Astrocyte of the cerebellum (primary cell): ENCODE measurements at regions not wholly inside any gene's neighbourhood (a gene's known extent, or its start where the extent isn't known, plus 50 kb on each side); places are given as distances from the start of the nearest gene placed in this dataset.

Experiments used
- DNase-seq: peaks from one replicate; pipeline ENCODE4 v3.0.0-alpha.2; 2011; ENCODE audit warnings: low read depth
- H3K4me3 ChIP-seq: 2 replicates; pipeline ENCODE4 v1.5.1; 2011; ENCODE audit warnings: mild to moderate bottlenecking, low read depth, low read length, moderate library complexity
- in situ Hi-C: cut with HindIII; loops from 2 replicates; pipeline ENCODE4 v1.10.0; 2017; ENCODE audit warnings: low sequenced_read_pairs
- TF ChIP-seq, protein P1 (sequence below): IDR thresholded peaks from 2 replicates; pipeline ENCODE4 v1.5.1; 2012; ENCODE audit warnings: low read length, low read depth, moderate library complexity, mild to moderate bottlenecking; ENCODE audit errors: missing control alignments

DNA sequence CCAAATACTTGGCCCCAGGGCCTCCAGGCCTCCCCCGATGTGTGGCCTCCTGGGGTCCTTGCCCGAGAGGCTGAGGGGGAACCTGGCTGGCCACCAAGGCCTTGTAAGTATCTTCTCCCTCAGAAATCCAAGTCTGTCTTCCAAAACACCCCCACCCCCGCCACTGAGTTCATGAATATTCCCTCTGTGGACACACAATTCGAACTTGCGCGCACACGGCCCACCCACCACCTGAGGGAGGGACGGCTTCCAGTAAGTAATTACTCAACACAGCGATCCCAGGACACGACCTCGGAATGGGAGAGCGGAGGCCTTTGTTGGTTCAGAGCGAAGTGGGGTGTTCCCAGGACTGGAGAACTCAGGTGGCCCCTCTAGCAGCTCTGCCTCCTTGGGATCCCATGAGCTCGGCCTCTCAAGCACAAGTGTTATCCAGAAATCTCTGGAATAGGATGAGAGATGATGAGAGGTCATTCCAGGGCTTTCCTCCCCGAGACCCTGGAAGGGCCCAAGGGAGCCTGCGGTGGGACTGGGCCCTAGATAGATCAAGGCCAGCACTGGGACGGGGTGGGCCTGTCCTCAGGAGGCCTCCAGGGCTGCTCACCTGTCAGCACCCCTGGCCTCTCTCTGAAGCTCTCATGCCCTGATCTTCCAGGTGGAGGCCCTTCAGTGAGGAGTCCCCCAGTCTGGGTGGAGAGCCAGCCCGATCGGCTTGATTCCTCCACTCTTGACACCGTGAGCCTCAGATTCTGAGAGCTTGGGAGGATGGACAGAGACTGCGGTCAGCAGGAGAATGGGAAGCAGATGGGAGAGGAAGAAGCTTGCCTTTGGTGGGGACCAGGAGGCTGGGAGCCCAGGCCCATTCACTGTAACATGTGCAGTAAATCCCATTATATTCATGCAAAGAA lies 219.0 kb upstream of the RTL1 start:
- no peak overlapping the region for H3K4me3 ChIP-seq
- TF ChIP-seq, protein P1, sequence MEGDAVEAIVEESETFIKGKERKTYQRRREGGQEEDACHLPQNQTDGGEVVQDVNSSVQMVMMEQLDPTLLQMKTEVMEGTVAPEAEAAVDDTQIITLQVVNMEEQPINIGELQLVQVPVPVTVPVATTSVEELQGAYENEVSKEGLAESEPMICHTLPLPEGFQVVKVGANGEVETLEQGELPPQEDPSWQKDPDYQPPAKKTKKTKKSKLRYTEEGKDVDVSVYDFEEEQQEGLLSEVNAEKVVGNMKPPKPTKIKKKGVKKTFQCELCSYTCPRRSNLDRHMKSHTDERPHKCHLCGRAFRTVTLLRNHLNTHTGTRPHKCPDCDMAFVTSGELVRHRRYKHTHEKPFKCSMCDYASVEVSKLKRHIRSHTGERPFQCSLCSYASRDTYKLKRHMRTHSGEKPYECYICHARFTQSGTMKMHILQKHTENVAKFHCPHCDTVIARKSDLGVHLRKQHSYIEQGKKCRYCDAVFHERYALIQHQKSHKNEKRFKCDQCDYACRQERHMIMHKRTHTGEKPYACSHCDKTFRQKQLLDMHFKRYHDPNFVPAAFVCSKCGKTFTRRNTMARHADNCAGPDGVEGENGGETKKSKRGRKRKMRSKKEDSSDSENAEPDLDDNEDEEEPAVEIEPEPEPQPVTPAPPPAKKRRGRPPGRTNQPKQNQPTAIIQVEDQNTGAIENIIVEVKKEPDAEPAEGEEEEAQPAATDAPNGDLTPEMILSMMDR = no peak
- no peak for DNase-seq
- in situ Hi-C loops = no loop called here

DNA sequence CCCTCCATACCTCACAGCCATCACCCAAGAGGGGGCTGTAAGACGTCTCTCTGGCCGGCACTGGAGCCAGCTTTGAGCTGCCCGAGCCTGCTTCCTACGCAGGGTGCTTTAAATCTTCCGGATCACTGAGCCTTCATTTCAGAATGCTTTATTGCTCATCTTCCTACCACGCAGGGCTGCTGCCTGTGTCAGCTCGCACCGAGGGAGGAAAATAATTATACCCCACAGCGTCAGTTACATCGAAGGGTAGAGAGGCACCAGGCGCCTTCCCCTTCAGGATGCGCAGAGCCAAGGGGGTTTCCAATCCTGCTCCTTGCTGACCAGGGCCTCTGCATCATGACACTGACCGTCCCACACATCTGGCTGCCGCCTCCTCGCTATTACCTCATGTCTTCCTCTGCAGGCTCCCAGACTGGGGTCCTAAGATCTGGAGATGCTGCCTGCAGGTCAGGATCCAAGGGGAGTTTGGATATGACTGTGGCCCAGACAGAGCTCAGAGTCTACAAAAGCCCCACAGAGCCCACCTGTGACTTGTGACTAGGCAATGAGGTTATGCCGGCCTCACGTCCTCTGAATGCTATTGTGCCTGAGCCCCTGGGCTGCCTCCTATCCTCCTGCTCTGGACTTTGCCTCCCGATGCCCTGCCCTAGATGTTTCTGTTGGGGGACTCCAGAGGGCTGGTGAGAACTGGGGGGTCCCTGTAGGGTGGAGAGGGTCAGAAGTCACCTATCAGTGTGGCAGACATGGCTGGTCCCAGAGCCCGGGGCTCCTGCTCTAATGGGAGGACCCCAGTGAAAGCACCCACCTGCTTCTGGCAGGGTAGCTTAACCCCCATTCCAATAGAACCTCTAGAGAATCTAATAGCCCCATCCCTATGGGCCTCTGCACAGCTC lies 220.3 kb upstream of the RTL1 start:
- H3K4me3 ChIP-seq = no peak overlapping the region
- DNase-seq = no peak
- in situ Hi-C loops = no loop called here
- TF ChIP-seq, protein P1 = no peak

DNA sequence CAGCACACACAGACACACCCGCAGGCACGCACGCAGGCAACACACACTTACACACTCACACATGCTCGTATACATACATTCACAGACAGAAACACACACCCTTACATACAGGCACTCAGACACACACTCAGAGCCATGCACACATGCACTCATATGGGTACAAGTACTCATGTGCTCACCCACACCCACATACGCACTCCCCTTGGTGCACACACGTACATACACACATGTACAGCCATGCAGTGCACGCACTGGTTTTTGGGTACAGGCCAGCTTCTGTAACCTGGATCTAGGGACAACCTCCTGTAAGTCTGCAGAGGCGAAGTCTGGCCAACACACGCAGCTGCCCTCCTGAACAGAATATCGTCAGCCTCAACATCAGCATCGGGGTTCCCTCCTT lies 221.3 kb upstream of the RTL1 start:
- no peak for DNase-seq
- in situ Hi-C loops = no loop called here
- TF ChIP-seq, protein P1 = no peak

DNA sequence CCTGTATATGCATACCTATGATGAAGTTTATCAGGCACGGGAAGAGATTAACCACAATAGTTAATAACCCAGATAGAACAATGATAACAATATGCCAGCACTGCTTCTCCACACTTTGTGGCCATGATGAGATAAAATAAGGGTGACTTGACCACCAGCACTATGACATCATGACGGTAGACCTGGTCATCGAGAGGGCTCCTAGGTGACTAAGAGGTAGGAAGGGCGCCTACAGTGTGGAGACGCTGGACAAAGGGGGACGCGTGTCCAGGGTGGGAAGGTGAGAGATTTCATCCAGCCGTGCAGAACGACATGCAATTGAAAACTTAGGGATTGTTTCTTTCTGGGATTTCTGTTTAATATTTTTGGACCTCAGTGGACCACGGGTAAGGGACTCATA lies 221.8 kb upstream of the RTL1 start:
- TF ChIP-seq, protein P1 = no peak

More for the DNA sequence above, 221.3 kb upstream of the RTL1 start:
- no peak overlapping the region for H3K4me3 ChIP-seq

DNA sequence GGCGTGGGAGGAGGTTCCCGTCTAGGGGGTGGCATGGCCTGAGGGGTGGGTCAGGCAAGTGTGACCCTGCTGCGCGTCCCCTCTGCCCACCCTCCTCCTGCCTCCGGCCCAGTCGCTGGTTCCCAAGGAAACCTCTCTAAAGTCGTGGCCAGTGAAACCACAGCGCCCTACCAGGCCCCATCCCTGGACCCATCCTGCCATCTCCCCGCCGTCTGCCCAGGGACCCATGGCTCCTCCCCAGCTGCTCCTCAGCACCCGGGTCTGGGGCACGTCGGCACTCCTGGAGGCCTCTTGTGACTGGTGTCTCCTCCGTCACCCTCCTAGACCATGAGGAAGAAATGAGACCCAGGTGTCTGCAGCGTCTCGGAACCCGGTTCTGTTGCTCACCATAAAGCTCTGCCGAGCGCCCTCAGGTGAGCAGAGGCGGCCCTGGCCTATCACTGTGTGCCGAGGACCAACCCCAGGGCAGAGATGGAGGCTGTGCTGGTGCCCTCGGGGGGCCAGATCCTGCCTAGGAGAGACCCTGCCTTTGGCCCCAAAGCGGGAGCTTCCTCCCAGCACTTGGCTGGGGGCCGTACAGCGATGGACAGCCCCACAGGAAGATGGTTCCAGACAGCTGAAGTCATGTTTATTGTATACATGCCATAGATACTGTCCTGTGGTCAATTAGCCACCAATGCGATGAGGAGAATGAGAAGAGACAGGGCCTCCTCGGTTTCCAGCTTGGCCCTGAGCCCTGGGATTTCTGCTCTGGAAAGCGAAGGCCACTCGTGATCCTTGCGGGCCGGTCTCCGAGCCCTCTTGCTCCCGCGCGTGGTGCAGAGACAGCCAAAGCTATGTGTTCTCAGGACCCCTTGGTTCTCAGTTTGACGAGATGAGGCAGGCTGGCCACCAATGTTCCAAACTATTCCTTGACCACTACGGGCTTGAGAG lies 222.5 kb upstream of the RTL1 start:
- H3K4me3 ChIP-seq = no peak overlapping the region
- TF ChIP-seq, protein P1 = no peak
- no peak for DNase-seq
- in situ Hi-C loops = no loop called here

More for the DNA sequence above, 221.8 kb upstream of the RTL1 start:
- no peak overlapping the region for H3K4me3 ChIP-seq
- in situ Hi-C loops = no loop called here
- no peak for DNase-seq
